ENCODE measurements at regions not wholly inside any gene's neighbourhood (a gene's known extent, or its start where the extent isn't known, plus 50 kb on each side); places are given as distances from the start of the nearest gene placed in this dataset.

DNA sequence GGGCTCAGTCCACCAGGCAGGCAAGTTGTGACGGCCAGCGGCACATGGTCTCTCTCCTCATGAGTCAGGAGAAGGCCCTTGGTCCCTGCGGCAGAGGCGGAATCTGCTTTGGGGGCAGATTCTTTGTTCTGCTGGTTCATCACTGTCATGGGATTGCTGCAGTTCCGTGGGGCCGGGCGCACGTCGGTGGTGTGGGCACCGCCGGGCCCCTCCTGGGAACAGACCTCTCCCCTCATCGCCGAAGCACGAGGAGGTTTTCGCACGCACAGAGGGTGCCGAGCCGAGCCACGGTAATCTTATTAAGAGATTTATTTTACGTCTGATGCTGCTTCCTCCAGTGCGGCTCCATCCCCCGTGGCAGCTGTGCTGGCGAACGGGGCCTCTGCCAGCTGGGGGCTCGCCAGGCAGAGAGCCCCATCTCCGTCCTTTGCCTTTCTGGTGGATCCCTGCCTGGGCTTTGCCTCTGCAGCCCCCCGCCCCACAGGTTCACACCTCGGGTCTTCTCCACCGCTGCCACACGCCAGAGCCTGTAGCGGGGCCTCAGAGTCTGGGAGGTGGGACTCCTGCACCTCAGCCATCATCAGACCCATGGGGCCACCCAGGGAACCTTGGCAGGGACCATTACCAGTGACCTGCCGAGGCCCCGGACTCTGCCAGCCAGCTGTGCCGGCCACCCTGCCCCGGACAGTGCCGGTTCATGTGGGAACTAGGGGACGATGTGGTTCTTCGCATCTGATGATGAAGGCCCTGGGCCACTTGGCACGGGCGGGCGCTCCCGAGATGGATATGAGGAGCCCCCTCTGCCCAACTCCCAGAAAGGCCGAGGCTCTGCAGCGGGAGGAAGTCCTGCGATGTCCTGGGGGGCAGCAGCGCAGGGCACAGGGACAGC, 86.7 kb upstream of the NKX1-1 start:
- Histone ChIP-seq H3K9me3 (ENCODE audit: control insufficient read depth, insufficient read depth, low read length) (no peaks in the 10 kb centered on the region), H3K4me1 (ENCODE audit: control insufficient read depth, insufficient read depth, low read length) (no peaks in the 10 kb centered on the region; the same call in 1 of the 2 replicates), H3K27me3 (ENCODE audit: control insufficient read depth, insufficient read depth, low read length) (no peaks in the 10 kb centered on the region), H3K27ac (ENCODE audit: low read length) (no peak overlapping the region), H3K4me3 (ENCODE audit: low read length) (no peak overlapping the region), H3K36me3 (ENCODE audit: control insufficient read depth, insufficient read depth, low read length) (no peaks in the 10 kb centered on the region)
- no CpG with 5 or more reads among the region's 46 CpGs for WGBS (ENCODE audit: insufficient coverage, insufficient read length)
- DNase-seq (ENCODE audit: low read depth, low spot score) = no peak

GRCh38 chr4:1492142-1492457, 85.9 kb upstream of the NKX1-1 start:
- Histone ChIP-seq H3K4me1 (ENCODE audit: control insufficient read depth, insufficient read depth, low read length) (no peaks in the 10 kb centered on the region; the same call in 1 of the 2 replicates), H3K27me3 (ENCODE audit: control insufficient read depth, insufficient read depth, low read length) (no peaks in the 10 kb centered on the region), H3K27ac (ENCODE audit: low read length) (no peak overlapping the region), H3K4me3 (ENCODE audit: low read length) (no peak overlapping the region), H3K9me3 (ENCODE audit: control insufficient read depth, insufficient read depth, low read length) (no peaks in the 10 kb centered on the region), H3K36me3 (ENCODE audit: control insufficient read depth, insufficient read depth, low read length) (no peaks in the 10 kb centered on the region)
- WGBS (ENCODE audit: insufficient coverage, insufficient read length) = no CpG with 5 or more reads among the region's 5 CpGs
- DNase-seq (ENCODE audit: low read depth, low spot score) = no peak

DNA sequence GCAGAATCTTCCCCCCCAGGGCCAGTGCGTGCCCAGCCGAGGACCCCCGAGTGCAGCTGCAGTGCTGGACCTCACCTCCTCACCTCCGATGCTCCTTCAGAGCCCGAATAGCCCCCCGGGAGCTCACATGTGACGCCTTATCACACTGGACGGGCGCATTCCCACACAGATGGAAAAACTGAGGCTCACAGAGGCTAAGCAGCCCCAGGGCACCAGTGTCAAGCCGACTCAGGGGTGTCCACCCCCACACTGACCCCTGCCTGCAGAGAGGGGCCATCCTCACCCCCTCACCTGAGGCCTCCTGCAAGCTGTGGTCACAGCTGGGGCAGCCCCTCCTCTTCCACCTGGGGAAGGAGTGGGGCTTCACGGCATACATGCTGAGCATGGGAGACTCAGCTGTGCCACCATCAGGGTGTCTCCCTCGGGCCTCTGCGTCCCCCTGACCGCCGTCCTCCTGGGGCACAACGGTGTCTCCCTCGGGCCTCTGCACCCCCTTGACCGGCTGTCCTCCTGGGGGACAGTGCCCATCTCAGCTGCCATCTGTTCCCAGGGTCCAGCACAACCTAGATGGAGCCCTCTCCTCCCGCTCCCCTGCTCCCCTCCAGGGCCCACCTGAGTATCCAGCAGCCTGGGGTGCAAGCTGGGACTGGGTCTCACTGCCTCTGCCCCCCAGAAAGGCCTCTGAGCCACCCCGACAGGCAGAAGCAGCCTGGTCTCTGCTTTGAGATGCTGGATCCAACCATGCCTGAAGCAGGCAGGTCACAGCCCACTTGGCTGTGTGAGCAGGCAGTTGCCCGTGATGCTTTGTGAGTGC, 85.3 kb upstream of the NKX1-1 start:
- WGBS (ENCODE audit: insufficient coverage, insufficient read length) = no CpG with 5 or more reads among the region's 21 CpGs
- Histone ChIP-seq H3K4me1 (ENCODE audit: control insufficient read depth, insufficient read depth, low read length) (no peaks in the 10 kb centered on the region; the same call in 1 of the 2 replicates), H3K27me3 (ENCODE audit: control insufficient read depth, insufficient read depth, low read length) (no peaks in the 10 kb centered on the region), H3K36me3 (ENCODE audit: control insufficient read depth, insufficient read depth, low read length) (no peaks in the 10 kb centered on the region), H3K4me3 (ENCODE audit: low read length) (no peak overlapping the region), H3K27ac (ENCODE audit: low read length) (no peak overlapping the region), H3K9me3 (ENCODE audit: control insufficient read depth, insufficient read depth, low read length) (no peaks in the 10 kb centered on the region)
- no peak for DNase-seq (ENCODE audit: low read depth, low spot score)

- Histone ChIP-seq H3K27me3 (ENCODE audit: control insufficient read depth, insufficient read depth, low read length) (no peaks in the 10 kb centered on the region), H3K27ac (ENCODE audit: low read length) (no peak overlapping the region), H3K4me1 (ENCODE audit: control insufficient read depth, insufficient read depth, low read length) (no peaks in the 10 kb centered on the region; the same call in 1 of the 2 replicates), H3K4me3 (ENCODE audit: low read length) (no peak overlapping the region; the same call in 1 of the 2 replicates), H3K36me3 (ENCODE audit: control insufficient read depth, insufficient read depth, low read length) (no peaks in the 10 kb centered on the region), H3K9me3 (ENCODE audit: control insufficient read depth, insufficient read depth, low read length) (0 out of 2 replicates have a peak, but pooled peaks cover 1% of the 10 kb centered on the region)
- no peak for DNase-seq (ENCODE audit: low read depth, low spot score)
- WGBS (ENCODE audit: insufficient coverage, insufficient read length) = no CpG with 5 or more reads among the region's 32 CpGs
Observed at GRCh38 chr4:1490654-1491327, 84.5 kb upstream of the NKX1-1 start.

DNA sequence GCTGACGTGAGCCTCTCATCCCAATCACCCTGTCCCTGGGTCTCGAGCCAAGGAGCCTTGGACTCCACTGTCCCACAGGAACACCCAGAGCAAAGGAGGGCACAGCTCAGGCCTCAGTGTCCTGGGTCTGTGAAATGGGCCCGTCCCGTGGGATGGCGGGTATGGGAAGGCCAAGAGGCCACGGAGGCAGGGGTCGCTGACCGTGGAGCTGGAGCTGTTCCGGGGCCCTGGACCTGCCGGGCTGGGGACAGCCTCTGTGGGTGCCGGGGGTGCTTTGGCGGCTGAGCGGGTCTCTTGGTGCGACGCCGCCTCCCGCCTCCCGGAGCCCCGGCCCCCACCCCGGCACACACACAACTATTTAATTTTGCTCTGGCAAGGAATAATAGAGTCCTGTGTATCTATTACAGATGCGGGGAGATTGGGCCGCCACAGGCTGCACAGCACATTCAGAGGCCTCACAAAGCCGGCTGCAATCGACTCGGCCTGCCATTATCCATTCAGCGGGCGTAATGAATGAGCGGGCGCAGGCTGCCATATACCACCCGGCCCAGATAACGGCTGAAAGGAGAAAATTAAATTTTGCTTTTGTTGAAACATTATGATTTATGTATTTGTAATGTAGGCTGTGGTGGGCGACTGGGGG, 83.9 kb upstream of the NKX1-1 start:
- H3K36me3 ChIP-seq (ENCODE audit: control insufficient read depth, insufficient read depth, low read length) = no peaks in the 10 kb centered on the region
- H3K27ac ChIP-seq (ENCODE audit: low read length) = no peak overlapping the region
- H3K4me1 ChIP-seq (ENCODE audit: control insufficient read depth, insufficient read depth, low read length) = no peaks in the 10 kb centered on the region; the same call in 1 of the 2 replicates
- no peak for DNase-seq (ENCODE audit: low read depth, low spot score)
- H3K4me3 ChIP-seq (ENCODE audit: low read length) = no peak overlapping the region
- no CpG with 5 or more reads among the region's 32 CpGs for WGBS (ENCODE audit: insufficient coverage, insufficient read length)
- no peaks in the 10 kb centered on the region for H3K27me3 ChIP-seq (ENCODE audit: control insufficient read depth, insufficient read depth, low read length)
- H3K9me3 ChIP-seq (ENCODE audit: control insufficient read depth, insufficient read depth, low read length) = 0 out of 2 replicates have a peak, but pooled peaks cover 1% of the 10 kb centered on the region

DNA sequence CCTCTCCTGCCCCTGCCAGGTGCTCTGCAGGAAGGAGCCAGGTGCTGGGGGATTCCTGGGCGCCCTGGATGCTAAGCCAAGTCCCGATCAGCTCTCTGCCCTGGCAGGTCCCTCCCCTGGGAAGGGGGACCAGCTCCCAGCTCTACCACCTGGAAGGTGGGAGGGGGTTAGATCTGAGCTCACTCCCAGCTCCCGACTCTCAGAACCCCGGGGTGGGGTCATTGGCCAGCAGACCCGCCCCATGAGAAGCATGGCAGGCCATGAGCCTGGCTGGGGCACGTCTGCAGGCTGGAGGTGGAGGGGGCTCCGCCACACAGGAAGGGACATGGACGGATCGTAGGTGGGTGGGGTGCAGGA, 83.4 kb upstream of the NKX1-1 start:
- 0 out of 2 replicates have a peak, but pooled peaks cover 1% of the 10 kb centered on the region for H3K9me3 ChIP-seq (ENCODE audit: control insufficient read depth, insufficient read depth, low read length)
- H3K4me1 ChIP-seq (ENCODE audit: control insufficient read depth, insufficient read depth, low read length) = no peaks in the 10 kb centered on the region; the same call in 1 of the 2 replicates
- no peak for DNase-seq (ENCODE audit: low read depth, low spot score)
- H3K27me3 ChIP-seq (ENCODE audit: control insufficient read depth, insufficient read depth, low read length) = no peaks in the 10 kb centered on the region
- H3K36me3 ChIP-seq (ENCODE audit: control insufficient read depth, insufficient read depth, low read length) = no peaks in the 10 kb centered on the region
- no CpG with 5 or more reads among the region's 9 CpGs for WGBS (ENCODE audit: insufficient coverage, insufficient read length)
- H3K4me3 ChIP-seq (ENCODE audit: low read length) = no peak overlapping the region
- H3K27ac ChIP-seq (ENCODE audit: low read length) = no peak overlapping the region

DNA sequence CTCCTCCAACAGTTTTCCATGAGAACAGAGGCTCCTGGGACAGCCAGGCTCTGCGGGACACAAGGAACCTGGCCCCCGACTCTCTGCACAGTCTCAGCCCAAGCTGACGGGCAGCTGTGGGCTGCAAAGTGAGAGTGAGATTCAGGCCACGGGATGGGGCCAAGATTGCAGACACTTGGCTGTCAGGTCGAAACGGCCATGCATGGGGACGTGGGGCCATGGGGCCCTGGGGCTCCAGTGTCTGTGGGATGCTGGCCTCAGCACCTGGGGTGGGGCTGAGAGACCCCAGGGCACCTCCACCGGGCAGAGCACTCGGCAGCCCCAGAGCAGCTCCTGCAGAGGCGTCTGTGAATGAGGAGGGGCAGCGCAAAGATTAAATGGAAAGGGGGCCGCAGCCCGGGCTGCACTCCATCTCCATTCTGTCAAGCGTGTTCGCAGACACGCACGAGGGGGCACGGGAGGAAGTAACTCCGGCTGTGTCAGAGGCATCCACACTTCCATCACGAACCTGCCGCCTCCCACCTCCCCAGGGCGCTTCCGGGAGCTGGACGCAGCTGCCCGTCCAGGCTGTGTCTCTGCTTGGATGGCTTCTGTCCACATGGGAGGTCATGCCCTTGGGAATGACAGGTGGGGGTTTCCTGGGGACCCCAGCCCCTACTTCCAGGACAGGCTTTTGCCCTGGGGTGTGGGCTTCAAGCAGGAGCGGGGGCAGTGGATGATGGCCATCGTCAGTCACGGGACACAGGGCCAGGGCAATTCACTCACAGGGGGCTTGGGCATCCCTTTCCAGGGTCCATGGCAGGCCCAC, 82.8 kb upstream of the NKX1-1 start:
- DNase-seq (ENCODE audit: low read depth, low spot score) = no peak
- Histone ChIP-seq H3K4me3 (ENCODE audit: low read length) (no peak overlapping the region), H3K9me3 (ENCODE audit: control insufficient read depth, insufficient read depth, low read length) (0 out of 2 replicates have a peak, but pooled peaks cover 1% of the 10 kb centered on the region), H3K27ac (ENCODE audit: low read length) (no peak overlapping the region), H3K4me1 (ENCODE audit: control insufficient read depth, insufficient read depth, low read length) (no peaks in the 10 kb centered on the region; the same call in 1 of the 2 replicates), H3K27me3 (ENCODE audit: control insufficient read depth, insufficient read depth, low read length) (no peaks in the 10 kb centered on the region), H3K36me3 (ENCODE audit: control insufficient read depth, insufficient read depth, low read length) (no peaks in the 10 kb centered on the region)
- no CpG with 5 or more reads among the region's 28 CpGs for WGBS (ENCODE audit: insufficient coverage, insufficient read length)

DNA sequence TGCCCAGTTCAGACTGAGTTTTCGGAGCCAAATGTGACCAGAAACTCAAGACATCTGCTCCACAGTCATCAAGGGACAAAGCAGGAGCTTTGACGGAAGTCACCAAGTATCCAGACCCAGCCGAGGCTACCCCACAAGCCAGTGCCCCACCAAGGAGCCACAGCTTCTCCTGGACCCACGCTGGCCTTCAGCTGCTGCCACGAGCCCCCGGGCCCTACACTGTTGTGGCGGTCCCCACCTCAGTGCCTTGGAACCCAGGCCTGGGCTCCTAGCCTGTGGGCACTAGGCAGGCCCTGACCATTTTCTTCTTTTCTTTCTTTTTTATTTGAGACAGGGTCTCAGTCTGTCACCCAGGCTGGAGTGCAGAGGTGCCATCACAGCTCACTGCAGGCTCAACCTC, 82.1 kb upstream of the NKX1-1 start:
- Histone ChIP-seq H3K27ac (ENCODE audit: low read length) (no peak overlapping the region), H3K4me1 (ENCODE audit: control insufficient read depth, insufficient read depth, low read length) (no peaks in the 10 kb centered on the region; the same call in 1 of the 2 replicates), H3K4me3 (ENCODE audit: low read length) (no peak overlapping the region), H3K9me3 (ENCODE audit: control insufficient read depth, insufficient read depth, low read length) (0 out of 2 replicates have a peak, but pooled peaks cover 1% of the 10 kb centered on the region), H3K27me3 (ENCODE audit: control insufficient read depth, insufficient read depth, low read length) (no peaks in the 10 kb centered on the region), H3K36me3 (ENCODE audit: control insufficient read depth, insufficient read depth, low read length) (no peaks in the 10 kb centered on the region)
- no peak for DNase-seq (ENCODE audit: low read depth, low spot score)
- no CpG with 5 or more reads among the region's 7 CpGs for WGBS (ENCODE audit: insufficient coverage, insufficient read length)

DNA sequence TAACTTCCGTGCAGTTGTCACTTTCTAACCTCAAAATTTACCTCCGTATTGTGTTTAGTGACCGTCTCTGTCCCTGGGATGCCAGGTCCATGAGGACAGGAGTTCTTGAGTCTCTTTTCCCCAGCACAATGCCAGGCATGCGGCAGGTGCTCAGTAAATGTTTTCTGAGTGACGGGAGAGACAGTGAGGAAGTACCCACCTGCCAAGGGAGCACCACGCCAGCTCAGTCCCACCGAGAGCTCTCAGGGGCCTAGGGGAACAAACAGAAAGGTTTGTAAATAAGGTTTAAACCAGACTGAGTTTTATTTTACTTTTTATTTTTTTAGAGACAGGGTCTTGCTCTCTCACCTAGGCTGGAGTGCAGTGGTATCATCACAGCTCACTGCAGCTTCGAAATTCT, 81.5 kb upstream of the NKX1-1 start:
- Histone ChIP-seq H3K27me3 (ENCODE audit: control insufficient read depth, insufficient read depth, low read length) (no peaks in the 10 kb centered on the region), H3K36me3 (ENCODE audit: control insufficient read depth, insufficient read depth, low read length) (no peaks in the 10 kb centered on the region)
- no CpG with 5 or more reads among the region's 8 CpGs for WGBS (ENCODE audit: insufficient coverage, insufficient read length)

More for the DNA sequence above, 81.5 kb upstream of the NKX1-1 start:
- H3K4me3 ChIP-seq (ENCODE audit: low read length) = no peak overlapping the region
- 0 out of 2 replicates have a peak, but pooled peaks cover 1% of the 10 kb centered on the region for H3K9me3 ChIP-seq (ENCODE audit: control insufficient read depth, insufficient read depth, low read length)
- H3K4me1 ChIP-seq (ENCODE audit: control insufficient read depth, insufficient read depth, low read length) = no peaks in the 10 kb centered on the region; the same call in 1 of the 2 replicates
- no peak for DNase-seq (ENCODE audit: low read depth, low spot score)
- H3K27ac ChIP-seq (ENCODE audit: low read length) = no peak overlapping the region

All from iPS DF 6.9 (cell line).